ENCODE measurements at regions not wholly inside any gene's neighbourhood (a gene's known extent, or its start where the extent isn't known, plus 50 kb on each side); places are given as distances from the start of the nearest gene placed in this dataset.

GRCh38 chr16:79792076-79792475, 191.5 kb upstream of the MAF start:
- DNase-seq, result no peak

GRCh38 chr16:79790854-79791253, 190.3 kb upstream of the MAF start:
- 80 to 95% (median 83%) methylated on average over 6 of the region's 6 CpGs for WGBS, 4 donors
- no peaks in the 10 kb centered on the region for H3K9me3 ChIP-seq (replicated peaks in 1 of 3)
- no peak for TF ChIP-seq POLR2A (IDR thresholded peaks at IDR 0.05)
- no peak for TF ChIP-seq CTCF (IDR thresholded peaks at IDR 0.05)
- DNase-seq, result no peak
- no peaks in the 10 kb centered on the region for H3K36me3 ChIP-seq (replicated peaks in 1 of 2)
- intact Hi-C loops (cut with DNase I), result no loop called here
- no peak overlapping the region for H3K27ac ChIP-seq
- no peaks in the 10 kb centered on the region for H3K27me3 ChIP-seq
- H3K4me3 ChIP-seq, result no peak overlapping the region
- no peaks in the 10 kb centered on the region for H3K4me1 ChIP-seq (replicated peaks in 1 of 2)

More at GRCh38 chr16:79792076-79792475, 191.5 kb upstream of the MAF start:
- Histone ChIP-seq H3K4me3 (no peak overlapping the region), H3K27ac (no peak overlapping the region), H3K4me1 (replicated peaks in 1 of 2) (no peaks in the 10 kb centered on the region), H3K36me3 (replicated peaks in 1 of 2) (no peaks in the 10 kb centered on the region), H3K27me3 (no peaks in the 10 kb centered on the region), H3K9me3 (replicated peaks in 1 of 3) (no peaks in the 10 kb centered on the region)
- 90 to 96% (median 92%) methylated on average over 6 of the region's 6 CpGs for WGBS, 4 donors
- TF ChIP-seq CTCF (IDR thresholded peaks at IDR 0.05), result no peak
- intact Hi-C loops (cut with DNase I), result no loop called here

GRCh38 chr16:79788949-79789348, 188.4 kb upstream of the MAF start:
- Histone ChIP-seq H3K27me3 (no peaks in the 10 kb centered on the region), H3K4me3 (no peak overlapping the region), H3K27ac (no peak overlapping the region), H3K36me3 (replicated peaks in 1 of 2) (no peaks in the 10 kb centered on the region), H3K9me3 (replicated peaks in 1 of 3) (no peaks in the 10 kb centered on the region), H3K4me1 (replicated peaks in 1 of 2) (no peaks in the 10 kb centered on the region)
- 68 to 83% (median 73%) methylated on average over 5 of the region's 5 CpGs for WGBS, 4 donors
- no peak for DNase-seq
- TF ChIP-seq CTCF (IDR thresholded peaks at IDR 0.05) (no peak), POLR2A (IDR thresholded peaks at IDR 0.05) (no peak)
- intact Hi-C loops (cut with DNase I), result no loop called here

DNA sequence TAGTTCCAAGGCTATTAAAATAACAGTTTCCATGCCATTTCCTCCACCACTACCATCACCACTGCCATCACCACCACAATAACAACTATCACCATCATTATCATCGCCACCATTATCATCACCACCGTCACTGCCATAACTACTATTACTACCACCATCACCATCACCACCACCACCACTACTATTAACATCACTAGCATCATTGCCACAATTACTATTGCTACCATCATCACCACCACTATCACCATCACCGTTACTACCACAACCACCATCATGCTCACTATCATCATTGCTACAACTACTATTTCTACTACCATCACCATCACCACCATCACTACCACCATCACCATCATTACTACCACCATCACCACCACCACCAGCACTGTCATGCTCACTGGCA, 185.9 kb upstream of the MAF start:
- Histone ChIP-seq H3K4me3 (no peak overlapping the region), H3K27me3 (no peaks in the 10 kb centered on the region), H3K27ac (no peak overlapping the region), H3K9me3 (replicated peaks in 1 of 3) (no peaks in the 10 kb centered on the region), H3K4me1 (replicated peaks in 1 of 2) (no peaks in the 10 kb centered on the region), H3K36me3 (replicated peaks in 1 of 2) (no peaks in the 10 kb centered on the region)
- DNase-seq, result no peak
- intact Hi-C loops (cut with DNase I), result no loop called here
- TF ChIP-seq POLR2A (IDR thresholded peaks at IDR 0.05), result no peak
- no peak for TF ChIP-seq CTCF (IDR thresholded peaks at IDR 0.05)
- WGBS, 4 donors, result 93 to 98% (median 97%) methylated on average over 3 of the region's 3 CpGs
